ENCODE measurements at regions not wholly inside any gene's neighbourhood (a gene's known extent, or its start where the extent isn't known, plus 50 kb on each side); places are given as distances from the start of the nearest gene placed in this dataset.
"Not testable (repeated sequence)": the region's sequence is repeated elsewhere in the genome, so short reads cannot be mapped to it uniquely, and the experiment has no call there.

GRCh38 chr1:161454865-161455707, 50.2 kb upstream of the FCGR2A start:
- DNase-seq: not testable (repeated sequence)

GRCh38 chr1:161453950-161454864, 51.0 kb upstream of the FCGR2A start:
- not testable (repeated sequence) for DNase-seq

GRCh38 chr1:161451698-161452348, 53.4 kb upstream of the FCGR2A start:
- DNase-seq: not testable (repeated sequence)

GRCh38 chr1:161447760-161448332, 57.4 kb upstream of the FCGR2A start:
- DNase-seq: not testable (repeated sequence)

GRCh38 chr1:161447040-161447759, 58.1 kb upstream of the FCGR2A start:
- not testable (repeated sequence) for DNase-seq

GRCh38 chr1:161444725-161445124, 60.5 kb upstream of the FCGR2A start:
- peak in 1 of 2 donors; percentile 23 for DNase-seq

GRCh38 chr1:161444255-161444654, 61.0 kb upstream of the FCGR2A start:
- DNase-seq: not testable (repeated sequence)

GRCh38 chr1:161440312-161440894, 64.9 kb upstream of the FCGR2A start:
- DNase-seq: peak; percentile 35 to 44

- DNase-seq: no peak
These were observed 65.7 kb upstream of the FCGR2A start for GRCh38 chr1:161439280-161440232.

GRCh38 chr1:161433191-161433590, 65.5 kb upstream of the CFAP126 start:
- not testable (repeated sequence) for DNase-seq

GRCh38 chr1:161432091-161432490, 64.4 kb upstream of the CFAP126 start:
- DNase-seq: no peak

- DNase-seq: no peak
These were observed 60.2 kb upstream of the CFAP126 start for GRCh38 chr1:161427733-161428516.

GRCh38 chr1:161422914-161423313, 55.2 kb upstream of the CFAP126 start:
- DNase-seq: not testable (repeated sequence)

- DNase-seq: no peak
These were observed 53.8 kb upstream of the CFAP126 start for GRCh38 chr1:161421456-161421855.

GRCh38 chr1:161420763-161421455, 53.2 kb upstream of the CFAP126 start:
- no peak for DNase-seq

- not testable (repeated sequence) for DNase-seq
These were observed 49.9 kb upstream of the CFAP126 start for GRCh38 chr1:161417536-161417935.

All from activated CD4-positive, alpha-beta T cell treated with anti-CD3 and anti-CD28 coated beads for 4 hours (primary cell).